GM12878 (cell line): ENCODE measurements at regions not wholly inside any gene's neighbourhood (a gene's known extent, or its start where the extent isn't known, plus 50 kb on each side); places are given as distances from the start of the nearest gene placed in this dataset.

ENCODE experiments used
- ATAC-seq: fragments of 200-7000 bp; cut with Tn5 transposase; 3 replicates; pipeline ENCODE4 v1.9.1; 2020; ENCODE audit warnings: mild to moderate bottlenecking, moderate library complexity
- BruUV-seq: library from RNA; stranded (reverse); fragments of 400-500 nt; replicated peaks from 2 replicates; lab custom pipeline; 2021; lab: Mats Ljungman, UMichigan
- CTCF ChIA-PET: fragments of 300-600 bp; sonication (Branson Sonifier 250); formaldehyde crosslinking; extraction: SDS; loops from one replicate; lab custom pipeline; 2021; ENCODE audit warnings: inconsistent platforms; lab: Yijun Ruan, JAX
- POLR2A ChIA-PET: fragments of 350-600 bp; formaldehyde crosslinking; extraction: SDS; loops from one replicate; lab custom pipeline; 2021; ENCODE audit warnings: inconsistent platforms; lab: Charles Lee
- RAD21 ChIA-PET: fragments of 300-600 bp; sonication (Branson Sonifier 250); formaldehyde crosslinking; loops from one replicate; lab custom pipeline; 2023; ENCODE audit warnings: antibody characterized with exemption; ENCODE audit not compliant: unreplicated experiment; lab: Charles Lee
- SMC1A ChIA-PET: fragments of 300-600 bp; sonication (Branson Sonifier 250); formaldehyde crosslinking; loops from one replicate; lab custom pipeline; 2023; ENCODE audit not compliant: unreplicated experiment, uncharacterized antibody; lab: Charles Lee
- DNase-seq: peaks from one replicate; pipeline ENCODE4 v3.0.0-alpha.2; 2011; ENCODE audit warnings: low read depth, low spot score
- FAIRE-seq: peaks from 3 replicates; lab custom pipeline; 2011; peaks lifted over from hg19 to GRCh38; lab: Jason Lieb, UNC
- H2AFZ ChIP-seq: 2 replicates; pipeline ENCODE4 v1.6.0; 2011; ENCODE audit warnings: low read depth, low read length, control low read depth; ENCODE audit not compliant: control insufficient read depth
- H3K27ac ChIP-seq: 2 replicates; pipeline ENCODE4 v1.5.1; 2011; ENCODE audit warnings: control low read depth; ENCODE audit not compliant: control insufficient read depth, insufficient read depth
- H3K27me3 ChIP-seq, 2 experiments: replicated peaks in 1 of 2; 2 replicates each; pipeline versions ENCODE4 v1.6.0 to v1.6.1; 2011; ENCODE audit warnings: low read length in 1 of 2; ENCODE audit not compliant: control insufficient read depth in 2 of 2, insufficient read depth in 2 of 2
- H3K36me3 ChIP-seq, 2 experiments: 2 replicates each; pipeline ENCODE4 v1.5.1; 2011; ENCODE audit warnings: low read length in 1 of 2; ENCODE audit not compliant: control insufficient read depth in 2 of 2, insufficient read depth in 2 of 2
- H3K4me1 ChIP-seq: 2 replicates; pipeline ENCODE4 v1.6.1; 2011; ENCODE audit warnings: mild to moderate bottlenecking, low read length, moderate library complexity, mixed read lengths; ENCODE audit not compliant: control insufficient read depth, insufficient read depth
- H3K4me2 ChIP-seq: 2 replicates; pipeline ENCODE4 v1.6.0; 2011; ENCODE audit warnings: control low read depth; ENCODE audit not compliant: control insufficient read depth, insufficient read depth
- H3K4me3 ChIP-seq: fragments of 200-600 bp; sonication (generic); 2 replicates; pipeline ENCODE4 v1.5.1; 2016
- H3K79me2 ChIP-seq: 2 replicates; pipeline ENCODE4 v1.6.0; 2011; ENCODE audit warnings: low read length; ENCODE audit not compliant: control insufficient read depth, insufficient read depth
- H3K9ac ChIP-seq: 2 replicates; pipeline ENCODE4 v1.8.0; 2011; ENCODE audit warnings: low read length, control low read depth, mixed read lengths; ENCODE audit not compliant: control insufficient read depth, insufficient read depth
- H3K9me3 ChIP-seq: replicated peaks from 3 replicates; pipeline ENCODE4 v1.5.1; 2011; ENCODE audit warnings: mild to moderate bottlenecking, low read length; ENCODE audit not compliant: control insufficient read depth, insufficient read depth
- H4K20me1 ChIP-seq: 2 replicates; pipeline ENCODE4 v1.6.0; 2011; ENCODE audit not compliant: control insufficient read depth, insufficient read depth
- CREB1 ChIP-seq: IDR thresholded peaks from 2 replicates; pipeline ENCODE4 v1.6.1; 2012; ENCODE audit warnings: low read depth, mild to moderate bottlenecking, inconsistent platforms
- EED ChIP-seq: sonication (generic); IDR thresholded peaks from 2 replicates; pipeline ENCODE4 v1.6.1; 2016; ENCODE audit warnings: antibody characterized with exemption, low read depth
- EGR1 ChIP-seq, 2 experiments: IDR thresholded peaks; 1 replicate in 1 of 2; 2 replicates in 1 of 2; pipeline ENCODE4 v1.6.1; 2011 to 2012; ENCODE audit warnings: low read depth in 2 of 2, low read length in 2 of 2, borderline replicate concordance in 1 of 2, mild to moderate bottlenecking in 1 of 2, moderate library complexity in 1 of 2
- FOXK2 ChIP-seq: fragments of 450-650 bp; IDR thresholded peaks from 2 replicates; pipeline ENCODE4 v1.6.1; 2017; ENCODE audit warnings: mild to moderate bottlenecking, moderate library complexity
- GATAD2B ChIP-seq: fragments of 450-650 bp; conservative IDR thresholded peaks from 2 replicates; pipeline ENCODE4 v1.6.1; 2017; ENCODE audit warnings: low read depth, mild to moderate bottlenecking, moderate library complexity
- IKZF1 ChIP-seq: fragments of 450-650 bp; conservative IDR thresholded peaks from 2 replicates; pipeline ENCODE4 v1.6.1; 2017; ENCODE audit warnings: antibody characterized with exemption, mild to moderate bottlenecking
- MEF2B ChIP-seq: fragments of 450-650 bp; IDR thresholded peaks from 2 replicates; pipeline ENCODE4 v1.6.1; 2018; ENCODE audit warnings: mild to moderate bottlenecking, moderate library complexity; ENCODE audit not compliant: partially characterized antibody, poor library complexity, severe bottlenecking
- TARDBP ChIP-seq: IDR thresholded peaks from 2 replicates; pipeline ENCODE4 v1.6.1; 2016; ENCODE audit warnings: borderline replicate concordance
- WGBS: methylation state at CpG from one replicate; pipeline ENCODE4 v1.1.6; 2016; ENCODE audit warnings: low lambda C conversion rate; ENCODE audit not compliant: insufficient replicate concordance, insufficient coverage; ENCODE audit errors: missing lambda C conversion rate; 5-methylcytosine and 5-hydroxymethylcytosine counted together
- in situ Hi-C: fragments of 300-500 bp; cut with MboI; formaldehyde crosslinking; loops from 9 replicates; pipeline ENCODE4 v1.14.3; 2018; ENCODE audit warnings: mixed read lengths
- intact Hi-C: fragments of 100-400 bp; cut with micrococcal nuclease; formaldehyde crosslinking; loops from one replicate; pipeline ENCODE4 v1.14.2; 2022; ENCODE audit not compliant: unreplicated experiment
- TF ChIP-seq, protein P1 (sequence below): fragments of 450-650 bp; IDR thresholded peaks from 2 replicates; pipeline ENCODE4 v1.6.1; 2017; ENCODE audit warnings: mild to moderate bottlenecking
- TF ChIP-seq, protein P2 (sequence below), 3 experiments: IDR thresholded peaks in 2 of 3; conservative IDR thresholded peaks in 1 of 3; 2 replicates each; pipeline ENCODE4 v1.5.1; 2011; ENCODE audit warnings: low read depth in 3 of 3, low read length in 3 of 3, mild to moderate bottlenecking in 3 of 3, control low read depth in 2 of 3, moderate library complexity in 2 of 3, inconsistent platforms in 1 of 3, mixed read lengths in 1 of 3; ENCODE audit not compliant: control insufficient read depth in 2 of 3, insufficient read depth in 1 of 3; ENCODE audit errors: extremely low read depth in 1 of 3
- TF ChIP-seq, protein P3 (sequence below): fragments of 150-350 bp; IDR thresholded peaks from 2 replicates; pipeline ENCODE4 v1.6.1; 2014; ENCODE audit warnings: mild to moderate bottlenecking, low read depth, low read length
- TF ChIP-seq, protein P4 (sequence below): IDR thresholded peaks from 2 replicates; pipeline ENCODE4 v1.6.1; 2012; ENCODE audit warnings: low read length, inconsistent platforms
- TF ChIP-seq, protein P5 (sequence below): IDR thresholded peaks from 2 replicates; pipeline ENCODE4 v1.6.1; 2012; ENCODE audit warnings: low read depth, low read length, improper control_type of control experiment
- TF ChIP-seq, protein P6 (sequence below): fragments of 450-650 bp; IDR thresholded peaks from 2 replicates; pipeline ENCODE4 v1.6.1; 2017; ENCODE audit warnings: low read depth, mild to moderate bottlenecking, moderate library complexity

DNA sequence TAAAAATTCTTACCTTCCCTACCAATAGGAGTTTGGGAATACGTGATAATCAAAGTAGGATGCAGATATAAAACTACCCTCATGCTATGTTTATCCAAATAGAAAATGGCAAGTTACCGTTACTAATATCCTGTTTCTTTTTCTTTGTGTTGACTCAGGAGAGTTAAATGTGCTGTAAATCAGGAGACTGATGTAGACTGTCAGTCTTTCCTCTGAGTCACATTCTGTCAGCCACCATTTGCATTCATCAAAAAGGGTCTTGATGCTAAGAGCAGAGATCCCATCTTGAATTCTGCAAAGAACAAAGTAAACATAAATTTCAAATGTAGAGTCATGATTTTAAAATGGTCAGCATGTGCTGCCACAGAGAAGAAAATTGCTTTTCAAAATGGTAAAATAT, 712.8 kb downstream of the SOCS6 start:
- Histone ChIP-seq H3K4me3 (no peak overlapping the region), H3K79me2 (no peaks in the 10 kb centered on the region), H4K20me1 (no peaks in the 10 kb centered on the region), H2AFZ (no peak overlapping the region), H3K4me1 (no peaks in the 10 kb centered on the region), H3K9me3 (no peaks in the 10 kb centered on the region), H3K27me3 (no peaks in the 10 kb centered on the region), H3K36me3 (no peaks in the 10 kb centered on the region), H3K9ac (no peak overlapping the region), H3K27ac (no peak overlapping the region), H3K4me2 (no peak overlapping the region)
- intact Hi-C loops (no loop called here), in situ Hi-C loops (no loop called here)
- CTCF ChIA-PET, result interaction anchor here (0.9 kb wide), 1 partner anchor 25 kb away, joined by 4 read pairs; no protein-coding TSS in a partner anchor
- WGBS, result 0% methylated on average over 2 of the region's 2 CpGs
- FAIRE-seq (no peak), ATAC-seq (no peak), DNase-seq (no peak)
- POLR2A ChIA-PET, result no interaction called here
- no TSS peak for BruUV-seq
- RAD21 ChIA-PET, result interaction anchor here (2.8 kb wide), 1 partner anchor 73 kb away, joined by 11 read pairs; no protein-coding TSS in a partner anchor
- TF ChIP-seq GATAD2B (no peak), EED (no peak), IKZF1 (no peak), TARDBP (no peak), FOXK2 (no peak), EGR1 (IDR thresholded peaks at IDR 0.05; ENCODE audit: borderline replicate concordance in 1 of 2, low read depth in 2 of 2, low read length in 2 of 2) (no peak), MEF2B (no peak), CREB1 (no peak)
- TF ChIP-seq, protein P1, sequence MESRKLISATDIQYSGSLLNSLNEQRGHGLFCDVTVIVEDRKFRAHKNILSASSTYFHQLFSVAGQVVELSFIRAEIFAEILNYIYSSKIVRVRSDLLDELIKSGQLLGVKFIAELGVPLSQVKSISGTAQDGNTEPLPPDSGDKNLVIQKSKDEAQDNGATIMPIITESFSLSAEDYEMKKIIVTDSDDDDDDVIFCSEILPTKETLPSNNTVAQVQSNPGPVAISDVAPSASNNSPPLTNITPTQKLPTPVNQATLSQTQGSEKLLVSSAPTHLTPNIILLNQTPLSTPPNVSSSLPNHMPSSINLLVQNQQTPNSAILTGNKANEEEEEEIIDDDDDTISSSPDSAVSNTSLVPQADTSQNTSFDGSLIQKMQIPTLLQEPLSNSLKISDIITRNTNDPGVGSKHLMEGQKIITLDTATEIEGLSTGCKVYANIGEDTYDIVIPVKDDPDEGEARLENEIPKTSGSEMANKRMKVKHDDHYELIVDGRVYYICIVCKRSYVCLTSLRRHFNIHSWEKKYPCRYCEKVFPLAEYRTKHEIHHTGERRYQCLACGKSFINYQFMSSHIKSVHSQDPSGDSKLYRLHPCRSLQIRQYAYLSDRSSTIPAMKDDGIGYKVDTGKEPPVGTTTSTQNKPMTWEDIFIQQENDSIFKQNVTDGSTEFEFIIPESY, result no peak
- TF ChIP-seq, protein P2, sequence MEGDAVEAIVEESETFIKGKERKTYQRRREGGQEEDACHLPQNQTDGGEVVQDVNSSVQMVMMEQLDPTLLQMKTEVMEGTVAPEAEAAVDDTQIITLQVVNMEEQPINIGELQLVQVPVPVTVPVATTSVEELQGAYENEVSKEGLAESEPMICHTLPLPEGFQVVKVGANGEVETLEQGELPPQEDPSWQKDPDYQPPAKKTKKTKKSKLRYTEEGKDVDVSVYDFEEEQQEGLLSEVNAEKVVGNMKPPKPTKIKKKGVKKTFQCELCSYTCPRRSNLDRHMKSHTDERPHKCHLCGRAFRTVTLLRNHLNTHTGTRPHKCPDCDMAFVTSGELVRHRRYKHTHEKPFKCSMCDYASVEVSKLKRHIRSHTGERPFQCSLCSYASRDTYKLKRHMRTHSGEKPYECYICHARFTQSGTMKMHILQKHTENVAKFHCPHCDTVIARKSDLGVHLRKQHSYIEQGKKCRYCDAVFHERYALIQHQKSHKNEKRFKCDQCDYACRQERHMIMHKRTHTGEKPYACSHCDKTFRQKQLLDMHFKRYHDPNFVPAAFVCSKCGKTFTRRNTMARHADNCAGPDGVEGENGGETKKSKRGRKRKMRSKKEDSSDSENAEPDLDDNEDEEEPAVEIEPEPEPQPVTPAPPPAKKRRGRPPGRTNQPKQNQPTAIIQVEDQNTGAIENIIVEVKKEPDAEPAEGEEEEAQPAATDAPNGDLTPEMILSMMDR (IDR thresholded peaks at IDR 0.05 in 2 of 3, conservative IDR thresholded peaks at IDR 0.05 in 1 of 3; ENCODE audit: control insufficient read depth in 2 of 3, extremely low read depth in 1 of 3, insufficient read depth in 1 of 3, low read depth in 3 of 3, low read length in 3 of 3), result no peak
- TF ChIP-seq, protein P3, sequence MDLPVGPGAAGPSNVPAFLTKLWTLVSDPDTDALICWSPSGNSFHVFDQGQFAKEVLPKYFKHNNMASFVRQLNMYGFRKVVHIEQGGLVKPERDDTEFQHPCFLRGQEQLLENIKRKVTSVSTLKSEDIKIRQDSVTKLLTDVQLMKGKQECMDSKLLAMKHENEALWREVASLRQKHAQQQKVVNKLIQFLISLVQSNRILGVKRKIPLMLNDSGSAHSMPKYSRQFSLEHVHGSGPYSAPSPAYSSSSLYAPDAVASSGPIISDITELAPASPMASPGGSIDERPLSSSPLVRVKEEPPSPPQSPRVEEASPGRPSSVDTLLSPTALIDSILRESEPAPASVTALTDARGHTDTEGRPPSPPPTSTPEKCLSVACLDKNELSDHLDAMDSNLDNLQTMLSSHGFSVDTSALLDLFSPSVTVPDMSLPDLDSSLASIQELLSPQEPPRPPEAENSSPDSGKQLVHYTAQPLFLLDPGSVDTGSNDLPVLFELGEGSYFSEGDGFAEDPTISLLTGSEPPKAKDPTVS, result no peak
- TF ChIP-seq, protein P4, sequence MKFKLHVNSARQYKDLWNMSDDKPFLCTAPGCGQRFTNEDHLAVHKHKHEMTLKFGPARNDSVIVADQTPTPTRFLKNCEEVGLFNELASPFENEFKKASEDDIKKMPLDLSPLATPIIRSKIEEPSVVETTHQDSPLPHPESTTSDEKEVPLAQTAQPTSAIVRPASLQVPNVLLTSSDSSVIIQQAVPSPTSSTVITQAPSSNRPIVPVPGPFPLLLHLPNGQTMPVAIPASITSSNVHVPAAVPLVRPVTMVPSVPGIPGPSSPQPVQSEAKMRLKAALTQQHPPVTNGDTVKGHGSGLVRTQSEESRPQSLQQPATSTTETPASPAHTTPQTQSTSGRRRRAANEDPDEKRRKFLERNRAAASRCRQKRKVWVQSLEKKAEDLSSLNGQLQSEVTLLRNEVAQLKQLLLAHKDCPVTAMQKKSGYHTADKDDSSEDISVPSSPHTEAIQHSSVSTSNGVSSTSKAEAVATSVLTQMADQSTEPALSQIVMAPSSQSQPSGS, result no peak
- TF ChIP-seq, protein P5, sequence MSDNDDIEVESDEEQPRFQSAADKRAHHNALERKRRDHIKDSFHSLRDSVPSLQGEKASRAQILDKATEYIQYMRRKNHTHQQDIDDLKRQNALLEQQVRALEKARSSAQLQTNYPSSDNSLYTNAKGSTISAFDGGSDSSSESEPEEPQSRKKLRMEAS, result no peak
- TF ChIP-seq, protein P6, sequence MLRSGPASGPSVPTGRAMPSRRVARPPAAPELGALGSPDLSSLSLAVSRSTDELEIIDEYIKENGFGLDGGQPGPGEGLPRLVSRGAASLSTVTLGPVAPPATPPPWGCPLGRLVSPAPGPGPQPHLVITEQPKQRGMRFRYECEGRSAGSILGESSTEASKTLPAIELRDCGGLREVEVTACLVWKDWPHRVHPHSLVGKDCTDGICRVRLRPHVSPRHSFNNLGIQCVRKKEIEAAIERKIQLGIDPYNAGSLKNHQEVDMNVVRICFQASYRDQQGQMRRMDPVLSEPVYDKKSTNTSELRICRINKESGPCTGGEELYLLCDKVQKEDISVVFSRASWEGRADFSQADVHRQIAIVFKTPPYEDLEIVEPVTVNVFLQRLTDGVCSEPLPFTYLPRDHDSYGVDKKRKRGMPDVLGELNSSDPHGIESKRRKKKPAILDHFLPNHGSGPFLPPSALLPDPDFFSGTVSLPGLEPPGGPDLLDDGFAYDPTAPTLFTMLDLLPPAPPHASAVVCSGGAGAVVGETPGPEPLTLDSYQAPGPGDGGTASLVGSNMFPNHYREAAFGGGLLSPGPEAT, result no peak
- SMC1A ChIA-PET, result interaction anchor here (1.0 kb wide), 1 partner anchor 113 kb away, joined by 3 read pairs; no protein-coding TSS in a partner anchor
